Uterus (tissue), 3 donors: ENCODE measurements at regions not wholly inside any gene's neighbourhood (a gene's known extent, or its start where the extent isn't known, plus 50 kb on each side); places are given as distances from the start of the nearest gene placed in this dataset.

Experiments
- DNase-seq, 2 donors: peaks; one replicate each; pipeline ENCODE4 v3.0.0-alpha.2; 2019 to 2020
- H3K27ac ChIP-seq, 2 donors: fragments of 200-600 bp; sonication (generic); 1 replicate in 1 of 2; 2 replicates in 1 of 2; pipeline ENCODE4 v1.5.1; 2016 to 2018
- H3K27me3 ChIP-seq, 2 donors: fragments of 200-600 bp; sonication (generic); one replicate each; pipeline ENCODE4 v1.5.1; 2018 to 2019; ENCODE audit warnings: control low read depth in 1 of 2
- H3K36me3 ChIP-seq, 2 donors: fragments of 200-600 bp; sonication (generic); one replicate each; pipeline ENCODE4 v1.5.1; 2019; ENCODE audit warnings: control low read depth in 1 of 2
- H3K4me1 ChIP-seq, 2 donors: fragments of 200-600 bp; sonication (generic); one replicate each; pipeline ENCODE4 v1.5.1; 2018 to 2019; ENCODE audit warnings: control low read depth in 1 of 2
- H3K4me3 ChIP-seq, 2 donors: fragments of 200-600 bp; sonication (generic); 1 replicate in 1 of 2; 2 replicates in 1 of 2; pipeline ENCODE4 v1.5.1; 2018 to 2019; ENCODE audit warnings: mild to moderate bottlenecking in 1 of 2
- H3K9me3 ChIP-seq, 2 donors: fragments of 200-600 bp; sonication (generic); one replicate each; pipeline ENCODE4 v1.5.1; 2019; ENCODE audit warnings: control low read depth in 1 of 2
- POLR2A ChIP-seq, 2 donors: fragments of 450-650 bp; IDR thresholded peaks; one replicate each; pipeline ENCODE4 v1.6.1; 2016; ENCODE audit warnings: antibody characterized with exemption in 2 of 2, mild to moderate bottlenecking in 1 of 2, moderate library complexity in 1 of 2
- intact Hi-C: fragments of 100-400 bp; cut with DNase I; formaldehyde crosslinking; loops from one replicate; pipeline ENCODE4 v1.15.1; 2023; ENCODE audit warnings: low total_unique reads
- TF ChIP-seq, protein P1 (sequence below), 4 experiments: fragments of 200-600 bp in 2 of 4; fragments of 450-650 bp in 2 of 4; sonication (generic) in 2 of 4; IDR thresholded peaks; one replicate each; pipeline ENCODE4 v1.5.1; 2016 to 2019; ENCODE audit warnings: antibody characterized with exemption in 4 of 4, mild to moderate bottlenecking in 2 of 4, moderate library complexity in 1 of 4
- donor health status: DM: yes; HTN: yes; CAD: no.

DNA sequence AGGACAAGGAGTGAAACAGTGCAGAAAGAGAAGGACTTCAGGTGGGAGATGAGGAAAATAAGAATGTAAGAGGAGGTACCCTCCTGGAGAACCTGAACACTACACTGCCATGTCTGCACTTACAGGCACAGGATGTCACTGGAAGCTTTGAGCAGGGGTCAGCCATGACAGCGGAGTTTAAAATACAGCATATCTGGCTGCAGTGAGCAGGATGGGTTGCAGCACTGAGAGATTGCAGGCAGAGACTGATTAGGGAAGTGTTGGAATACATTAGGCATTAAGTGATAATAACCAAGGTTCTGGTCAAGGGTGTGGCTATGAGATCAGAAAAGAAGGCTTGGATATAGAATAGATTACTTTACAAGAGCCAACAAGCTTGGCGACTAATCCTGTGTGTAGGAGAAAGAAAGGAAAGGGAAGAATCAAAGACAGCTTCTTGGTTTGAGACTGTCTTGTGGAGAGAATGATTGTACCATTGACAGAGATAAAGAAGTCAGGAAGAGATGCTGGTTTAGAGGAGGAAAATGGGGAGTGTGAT lies 171.1 kb upstream of the RBMS1 start:
- TF ChIP-seq, protein P1, sequence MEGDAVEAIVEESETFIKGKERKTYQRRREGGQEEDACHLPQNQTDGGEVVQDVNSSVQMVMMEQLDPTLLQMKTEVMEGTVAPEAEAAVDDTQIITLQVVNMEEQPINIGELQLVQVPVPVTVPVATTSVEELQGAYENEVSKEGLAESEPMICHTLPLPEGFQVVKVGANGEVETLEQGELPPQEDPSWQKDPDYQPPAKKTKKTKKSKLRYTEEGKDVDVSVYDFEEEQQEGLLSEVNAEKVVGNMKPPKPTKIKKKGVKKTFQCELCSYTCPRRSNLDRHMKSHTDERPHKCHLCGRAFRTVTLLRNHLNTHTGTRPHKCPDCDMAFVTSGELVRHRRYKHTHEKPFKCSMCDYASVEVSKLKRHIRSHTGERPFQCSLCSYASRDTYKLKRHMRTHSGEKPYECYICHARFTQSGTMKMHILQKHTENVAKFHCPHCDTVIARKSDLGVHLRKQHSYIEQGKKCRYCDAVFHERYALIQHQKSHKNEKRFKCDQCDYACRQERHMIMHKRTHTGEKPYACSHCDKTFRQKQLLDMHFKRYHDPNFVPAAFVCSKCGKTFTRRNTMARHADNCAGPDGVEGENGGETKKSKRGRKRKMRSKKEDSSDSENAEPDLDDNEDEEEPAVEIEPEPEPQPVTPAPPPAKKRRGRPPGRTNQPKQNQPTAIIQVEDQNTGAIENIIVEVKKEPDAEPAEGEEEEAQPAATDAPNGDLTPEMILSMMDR (IDR thresholded peaks at IDR 0.05), result no peak
- TF ChIP-seq POLR2A (IDR thresholded peaks at IDR 0.05), result no peak
- intact Hi-C loops, result no loop called here
- no peaks in the 10 kb centered on the region for H3K36me3 ChIP-seq
- no peak overlapping the region for H3K4me3 ChIP-seq
- H3K9me3 ChIP-seq, result no peaks in the 10 kb centered on the region
- peak overlapping the region; percentile 83 to 95 for H3K27ac ChIP-seq
- H3K4me1 ChIP-seq, result peaks cover 5 to 8% of the 10 kb centered on the region in 2 donors
- DNase-seq, result no peak
- H3K27me3 ChIP-seq, result no peaks in the 10 kb centered on the region

DNA sequence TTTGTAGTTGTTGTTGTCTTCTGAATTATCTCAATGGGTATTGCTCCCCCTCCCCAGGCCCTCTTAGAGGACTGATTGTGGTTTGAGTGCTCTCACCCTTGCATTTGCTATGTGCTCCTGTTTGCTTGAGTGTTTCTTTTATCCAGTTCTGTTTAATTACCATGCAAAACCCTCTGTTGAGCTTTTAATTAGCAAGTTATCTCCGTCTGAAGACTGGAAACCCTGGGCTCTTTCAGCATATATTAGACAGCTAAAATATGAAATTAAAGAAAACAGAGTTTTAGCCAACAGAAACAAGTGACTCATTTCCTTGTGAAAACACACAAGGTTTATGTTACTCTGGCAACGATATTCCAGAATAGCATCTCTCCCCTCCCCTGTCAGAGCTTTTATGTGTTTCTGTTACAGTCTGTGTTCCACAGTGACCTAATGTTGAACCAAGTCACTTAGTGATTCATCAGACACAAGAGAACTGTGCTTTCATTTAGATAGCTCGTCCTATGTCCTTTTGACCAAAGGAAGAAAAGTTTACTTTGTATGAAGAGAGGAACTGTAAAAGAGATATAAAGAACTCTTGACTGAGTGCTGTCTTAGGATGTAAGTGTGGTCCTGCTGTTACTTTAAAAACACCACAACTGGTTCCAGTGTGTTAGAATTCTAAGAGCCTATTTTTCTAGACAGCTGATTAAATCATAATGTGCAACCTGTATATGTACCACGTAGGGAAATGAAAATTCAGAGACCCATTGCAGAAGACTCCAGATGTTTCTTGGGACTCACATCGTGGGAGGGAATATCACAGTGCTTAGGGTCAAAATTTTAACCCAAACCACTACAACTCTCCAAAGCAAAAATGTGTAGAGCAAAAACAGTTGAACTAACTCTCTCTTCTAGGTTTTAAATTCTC lies 172.8 kb upstream of the RBMS1 start:
- Histone ChIP-seq H3K4me1 (peaks cover 5 to 8% of the 10 kb centered on the region in 2 donors), H3K27me3 (no peaks in the 10 kb centered on the region), H3K27ac (peak overlapping the region; percentile 83 to 95), H3K9me3 (no peaks in the 10 kb centered on the region), H3K4me3 (peak overlapping the region in 1 of 2 donors; percentile 13), H3K36me3 (no peaks in the 10 kb centered on the region)
- no peak for TF ChIP-seq POLR2A (IDR thresholded peaks at IDR 0.05)
- TF ChIP-seq, protein P1 (IDR thresholded peaks at IDR 0.05), result no peak
- DNase-seq, result peak in 1 of 2 donors; percentile 64
- intact Hi-C loops, result no loop called here

DNA sequence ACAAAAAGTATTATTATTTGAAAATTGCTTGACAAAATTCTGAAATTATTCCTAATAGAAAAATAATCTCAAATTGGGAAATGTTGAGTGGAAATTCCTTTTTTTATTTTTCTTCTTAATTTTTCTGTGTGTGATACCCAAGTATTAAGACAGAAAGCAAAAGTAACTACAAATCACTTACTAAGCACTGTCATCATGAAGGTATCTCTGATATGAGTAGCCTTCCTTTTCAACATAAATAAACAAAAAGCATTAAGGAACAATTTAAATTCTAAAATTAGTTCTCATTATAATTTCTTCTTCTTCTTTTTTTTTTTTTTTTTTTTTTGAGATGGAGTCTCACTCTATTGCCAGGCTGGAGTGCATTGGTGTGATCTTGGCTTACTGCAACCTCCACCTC lies 174.2 kb upstream of the RBMS1 start:
- peaks cover 5 to 8% of the 10 kb centered on the region in 2 donors for H3K4me1 ChIP-seq
- peak overlapping the region; percentile 83 to 95 for H3K27ac ChIP-seq
- no peaks in the 10 kb centered on the region for H3K9me3 ChIP-seq
- H3K27me3 ChIP-seq, result no peaks in the 10 kb centered on the region
- H3K4me3 ChIP-seq, result no peak overlapping the region
- no peak for DNase-seq
- no peaks in the 10 kb centered on the region for H3K36me3 ChIP-seq
- no peak for TF ChIP-seq POLR2A (IDR thresholded peaks at IDR 0.05)
- TF ChIP-seq, protein P1 (IDR thresholded peaks at IDR 0.05), result no peak
- intact Hi-C loops, result no loop called here

DNA sequence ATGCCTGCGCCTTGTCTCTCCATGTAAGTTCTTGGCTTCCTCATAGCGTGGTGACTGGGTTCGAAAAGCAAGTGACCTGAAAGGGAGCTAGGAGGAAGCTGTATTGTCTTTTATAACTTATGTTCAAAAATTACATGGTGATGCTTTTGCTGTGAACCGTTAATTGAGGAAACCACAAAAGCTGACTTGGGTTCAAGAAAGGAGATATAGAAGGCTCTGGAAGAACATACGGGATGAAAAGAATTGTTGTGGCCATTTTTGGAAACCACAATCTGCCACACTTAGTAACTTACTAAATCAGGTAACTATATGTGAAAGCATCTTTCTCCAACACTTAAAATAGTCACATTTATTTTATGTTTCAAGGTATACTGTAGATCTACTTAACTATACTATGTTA lies 177.0 kb upstream of the RBMS1 start:
- Histone ChIP-seq H3K9me3 (no peaks in the 10 kb centered on the region), H3K4me1 (peaks cover 5 to 8% of the 10 kb centered on the region in 2 donors), H3K4me3 (no peak overlapping the region), H3K36me3 (no peaks in the 10 kb centered on the region), H3K27ac (peak overlapping the region in 1 of 2 donors; percentile 63), H3K27me3 (no peaks in the 10 kb centered on the region)
- DNase-seq, result no peak
- intact Hi-C loops, result no loop called here
- no peak for TF ChIP-seq POLR2A (IDR thresholded peaks at IDR 0.05)
- TF ChIP-seq, protein P1 (IDR thresholded peaks at IDR 0.05), result no peak

DNA sequence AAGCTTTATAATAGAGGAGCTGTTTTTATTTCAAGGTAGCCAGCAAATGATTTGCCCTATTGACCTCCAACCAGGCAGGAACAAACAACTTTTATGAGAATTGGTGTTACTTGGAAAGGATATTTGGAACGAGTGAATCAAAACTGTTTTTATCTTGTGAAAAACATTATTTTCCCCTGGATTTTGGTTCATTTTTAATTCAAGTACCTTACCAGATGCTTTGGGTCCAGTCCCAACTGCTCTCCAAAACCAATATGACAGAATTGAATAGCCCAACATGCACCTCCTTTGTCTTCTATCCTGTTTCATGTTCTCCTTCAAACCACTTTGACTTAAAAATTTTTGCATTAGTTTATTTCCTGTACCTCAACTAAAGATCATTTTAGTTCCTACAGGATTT lies 178.6 kb upstream of the RBMS1 start:
- Histone ChIP-seq H3K4me1 (peaks cover 2 to 5% of the 10 kb centered on the region in 2 donors), H3K4me3 (no peak overlapping the region), H3K27me3 (no peaks in the 10 kb centered on the region), H3K36me3 (no peaks in the 10 kb centered on the region), H3K9me3 (no peaks in the 10 kb centered on the region), H3K27ac (peak overlapping the region; percentile 54 to 63)
- no peak for DNase-seq
- TF ChIP-seq, protein P1 (IDR thresholded peaks at IDR 0.05), result no peak
- no peak for TF ChIP-seq POLR2A (IDR thresholded peaks at IDR 0.05)
- intact Hi-C loops, result no loop called here
